ENCODE measurements at regions not wholly inside any gene's neighbourhood (a gene's known extent, or its start where the extent isn't known, plus 50 kb on each side); places are given as distances from the start of the nearest gene placed in this dataset.
"Not testable (repeated sequence)": the region's sequence is repeated elsewhere in the genome, so short reads cannot be mapped to it uniquely, and the experiment has no call there.

DNA sequence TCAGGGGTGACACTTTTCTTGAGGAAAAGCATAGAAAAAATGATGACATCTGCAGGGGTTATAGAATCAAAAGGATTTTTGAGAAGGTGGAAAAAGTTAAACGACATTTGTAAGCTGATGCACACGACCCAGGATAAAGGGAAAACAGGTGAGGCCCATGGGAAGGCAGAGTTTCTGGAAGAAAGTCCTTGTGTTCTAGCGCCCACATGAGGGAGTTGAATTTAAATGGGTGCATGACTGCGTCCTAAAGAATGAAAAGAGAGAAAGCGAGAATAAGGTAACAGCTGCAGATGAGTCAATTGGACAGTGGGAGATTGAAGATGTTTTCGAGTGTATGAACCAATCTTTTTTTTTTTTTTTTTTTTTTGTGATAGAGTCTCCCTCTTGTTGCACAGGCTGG, 158.1 kb downstream of the GALR1 start:
- ChIA-PET POLR2A (no interaction called here), CTCF (no interaction called here)
- no peak for TF ChIP-seq CTCF (IDR thresholded peaks at IDR 0.05; ENCODE audit: control extremely low read depth, extremely low read depth, low read depth, missing control alignments)
- DNase-seq (ENCODE audit: extremely low spot score), result no peak

- POLR2A ChIA-PET; DNase-seq (ENCODE audit: extremely low spot score); CTCF ChIA-PET: not testable (repeated sequence)
These were observed 171.9 kb downstream of the GALR1 start for GRCh38 chr18:77421546-77421945.

DNA sequence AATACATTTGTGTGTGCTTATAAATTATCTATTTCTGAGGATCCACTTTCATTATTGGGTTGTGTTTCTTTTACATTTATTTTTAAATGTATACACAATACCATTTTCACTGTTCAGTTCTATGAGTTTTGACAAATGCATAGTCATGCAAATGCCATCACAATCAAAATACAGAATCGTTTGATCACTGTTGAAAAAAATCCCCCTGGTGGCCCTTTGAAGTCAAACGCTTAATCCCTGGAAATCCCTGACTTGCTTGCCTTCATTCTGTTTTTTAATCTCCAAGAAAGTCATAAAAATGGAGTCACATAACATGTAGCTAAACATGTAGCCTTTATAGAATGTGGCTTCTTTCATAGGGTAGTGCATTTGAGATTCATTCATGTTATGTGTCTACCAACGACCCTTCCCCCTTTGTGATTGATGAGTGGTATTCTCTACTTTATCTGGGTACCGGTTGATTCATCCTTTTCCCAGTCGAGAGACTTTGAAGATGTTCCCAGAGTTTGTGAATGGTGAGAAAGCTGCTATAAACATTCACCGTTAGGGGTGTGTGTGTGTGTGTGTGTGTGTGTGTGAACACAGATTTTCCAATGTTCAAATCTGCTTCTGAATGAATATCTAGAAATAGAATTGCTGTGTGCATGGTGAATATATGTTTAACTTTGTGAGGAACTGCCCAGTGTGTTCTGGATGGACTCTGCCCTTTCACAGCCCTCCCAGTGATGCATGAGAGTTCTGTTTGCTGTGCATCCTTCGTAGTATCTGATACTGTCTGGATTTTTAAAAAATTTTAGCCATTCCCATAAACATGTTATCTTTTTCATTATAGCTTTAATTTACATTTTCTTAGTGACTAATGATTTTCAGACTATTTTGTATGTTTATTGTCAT, 173.6 kb downstream of the GALR1 start:
- ChIA-PET CTCF (no interaction called here), POLR2A (no interaction called here)
- TF ChIP-seq CTCF (IDR thresholded peaks at IDR 0.05; ENCODE audit: control extremely low read depth, extremely low read depth, low read depth, missing control alignments), result no peak
- no peak for DNase-seq (ENCODE audit: extremely low spot score)

GRCh38 chr18:77433076-77433475, 183.4 kb downstream of the GALR1 start:
- ChIA-PET CTCF (no interaction called here), POLR2A (no interaction called here)
- TF ChIP-seq CTCF (IDR thresholded peaks at IDR 0.05; ENCODE audit: control extremely low read depth, extremely low read depth, low read depth, missing control alignments), result no peak
- DNase-seq (ENCODE audit: extremely low spot score), result no peak

DNA sequence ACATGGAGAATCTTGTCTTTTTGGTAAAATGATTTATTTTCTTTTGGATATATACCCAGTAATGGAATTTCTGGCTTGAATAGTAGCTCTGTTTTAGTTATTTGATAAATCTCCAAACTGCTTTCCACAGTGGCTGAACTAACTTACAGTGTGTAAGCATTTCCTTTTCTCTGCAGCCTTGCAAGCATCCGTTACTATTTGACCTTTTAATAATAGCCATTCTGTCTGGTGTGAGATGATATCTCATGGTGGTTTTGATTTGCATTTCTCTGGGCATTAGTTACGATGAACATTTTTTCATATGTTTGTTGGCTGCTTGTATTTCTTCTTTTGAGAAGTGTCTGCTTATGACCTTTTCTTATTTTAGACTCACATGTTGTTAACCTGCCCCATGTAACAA, 190.2 kb downstream of the GALR1 start:
- no peak for DNase-seq (ENCODE audit: extremely low spot score)
- TF ChIP-seq CTCF (IDR thresholded peaks at IDR 0.05; ENCODE audit: control extremely low read depth, extremely low read depth, low read depth, missing control alignments), result no peak
- POLR2A ChIA-PET, result no interaction called here
- CTCF ChIA-PET, result interaction anchor here (1.3 kb wide), 1 partner anchor 31 kb away, joined by 3 read pairs; no protein-coding TSS in a partner anchor

GRCh38 chr18:77442393-77442792, 192.7 kb downstream of the GALR1 start:
- no peak for DNase-seq (ENCODE audit: extremely low spot score)
- CTCF ChIA-PET, result no interaction called here
- POLR2A ChIA-PET, result no interaction called here
- no peak for TF ChIP-seq CTCF (IDR thresholded peaks at IDR 0.05; ENCODE audit: control extremely low read depth, extremely low read depth, low read depth, missing control alignments)

GRCh38 chr18:77444385-77444784, 194.7 kb downstream of the GALR1 start:
- ChIA-PET CTCF (no interaction called here), POLR2A (no interaction called here)
- TF ChIP-seq CTCF (IDR thresholded peaks at IDR 0.05; ENCODE audit: control extremely low read depth, extremely low read depth, low read depth, missing control alignments), result no peak
- no peak for DNase-seq (ENCODE audit: extremely low spot score)

Measured in GM10248 (cell line).